H1 (cell line): ENCODE measurements at regions not wholly inside any gene's neighbourhood (a gene's known extent, or its start where the extent isn't known, plus 50 kb on each side); places are given as distances from the start of the nearest gene placed in this dataset.
A peak's percentile ranks its signal among the peaks of the same experiment; 100 is the strongest.

Experiments
- CTCF ChIA-PET: fragments of 300-600 bp; sonication (Branson Sonifier 250); formaldehyde crosslinking; loops from one replicate; lab custom pipeline; 2021; ENCODE audit not compliant: partially characterized antibody; lab: Charles Lee
- POLR2A ChIA-PET: fragments of 300-600 bp; sonication (Branson Sonifier 250); formaldehyde crosslinking; loops from one replicate; lab custom pipeline; 2021; ENCODE audit warnings: inconsistent platforms; ENCODE audit not compliant: partially characterized antibody; lab: Charles Lee
- DNase-seq, 2 experiments: peaks; one replicate each; pipeline versions ENCODE4 v3.0.0 to v3.0.0-alpha.2; 2010 to 2022; ENCODE audit warnings: low spot score in 2 of 2, low read depth in 1 of 2, mixed read lengths in 1 of 2
- FAIRE-seq: peaks from 2 replicates; lab custom pipeline; 2011; peaks lifted over from hg19 to GRCh38; lab: Jason Lieb, UNC
- H2AFZ ChIP-seq: 2 replicates; pipeline ENCODE4 v1.8.1; 2012; ENCODE audit warnings: low read length, inconsistent platforms
- H2AK5ac ChIP-seq: 2 replicates; pipeline ENCODE4 v1.6.1; 2013; ENCODE audit warnings: low read depth, low read length
- H2BK120ac ChIP-seq: replicated peaks from 2 replicates; pipeline ENCODE3; 2013; ENCODE audit warnings: low read depth, low read length, inconsistent platforms
- H2BK12ac ChIP-seq: 2 replicates; pipeline ENCODE4 v1.6.1; 2013; ENCODE audit warnings: low read depth, low read length
- H2BK15ac ChIP-seq: 2 replicates; pipeline ENCODE4 v1.6.1; 2013; ENCODE audit warnings: low read length
- H2BK20ac ChIP-seq: 2 replicates; pipeline ENCODE4 v1.6.1; 2013; ENCODE audit warnings: low read length
- H2BK5ac ChIP-seq: 2 replicates; pipeline ENCODE4 v1.6.1; 2013; ENCODE audit warnings: low read depth, low read length
- H3K14ac ChIP-seq: 2 replicates; pipeline ENCODE4 v1.6.1; 2013; ENCODE audit warnings: inconsistent platforms; ENCODE audit not compliant: insufficient read length
- H3K18ac ChIP-seq: 2 replicates; pipeline ENCODE4 v1.6.1; 2013; ENCODE audit warnings: low read length; ENCODE audit errors: extremely low read depth
- H3K23ac ChIP-seq: 2 replicates; pipeline ENCODE4 v1.6.1; 2013; ENCODE audit warnings: inconsistent platforms; ENCODE audit not compliant: insufficient read length
- H3K23me2 ChIP-seq: 2 replicates; pipeline ENCODE4 v1.6.1; 2013; ENCODE audit warnings: low read depth, low read length
- H3K27ac ChIP-seq: 2 replicates; pipeline ENCODE4 v1.6.1; 2011; ENCODE audit warnings: low read depth, low read length, inconsistent platforms
- H3K27me3 ChIP-seq, 4 experiments: replicated peaks in 1 of 4; 1 replicate in 1 of 4; 2 replicates in 3 of 4; pipeline versions ENCODE4 v1.6.1 to v1.8.1; 2011 to 2013; ENCODE audit warnings: low read length in 3 of 4, mild to moderate bottlenecking in 3 of 4, inconsistent platforms in 2 of 4, mixed read lengths in 2 of 4, moderate library complexity in 1 of 4; ENCODE audit not compliant: control insufficient read depth in 3 of 4, insufficient read depth in 3 of 4; ENCODE audit errors: extremely low read depth in 1 of 4
- H3K36me3 ChIP-seq, 4 experiments: 2 replicates each; pipeline versions ENCODE4 v1.6.1 to v1.8.1; 2011 to 2013; ENCODE audit warnings: mild to moderate bottlenecking in 4 of 4, low read length in 3 of 4, moderate library complexity in 2 of 4, control low read depth in 1 of 4, inconsistent platforms in 1 of 4; ENCODE audit not compliant: insufficient read depth in 4 of 4, control insufficient read depth in 2 of 4
- H3K4ac ChIP-seq: replicated peaks from 2 replicates; pipeline ENCODE3; 2013; ENCODE audit warnings: low read length, low read depth, mixed read lengths, inconsistent platforms; ENCODE audit not compliant: insufficient read length
- H3K4me1 ChIP-seq, 4 experiments: replicated peaks in 1 of 4; 1 replicate in 1 of 4; 2 replicates in 3 of 4; pipeline versions ENCODE4 v1.6.1 to v1.8.1; 2011 to 2013; ENCODE audit warnings: low read length in 3 of 4, inconsistent platforms in 2 of 4, mixed read lengths in 1 of 4; ENCODE audit not compliant: insufficient read depth in 4 of 4, control insufficient read depth in 3 of 4
- H3K4me2 ChIP-seq, 2 experiments: 2 replicates each; pipeline versions ENCODE4 v1.6.1 to v1.8.1; 2011 to 2013; ENCODE audit warnings: low read depth in 2 of 2, low read length in 2 of 2, control low read depth in 1 of 2, inconsistent platforms in 1 of 2, mild to moderate bottlenecking in 1 of 2; ENCODE audit not compliant: insufficient read depth in 1 of 2
- H3K4me3 ChIP-seq, 4 experiments: fragments of 200-600, 300-600 bp in 1 of 4; sonication (generic), shearing (Covaris generic), sonication (Bioruptor Twin) in 1 of 4; 2 replicates each; pipeline versions ENCODE4 v1.5.1 to v1.8.1; 2011 to 2016; ENCODE audit warnings: low read length in 4 of 4, low read depth in 3 of 4, control low read depth in 2 of 4, inconsistent platforms in 2 of 4, mild to moderate bottlenecking in 2 of 4, mixed read lengths in 1 of 4, moderate library complexity in 1 of 4; ENCODE audit not compliant: insufficient read depth in 2 of 4; ENCODE audit errors: extremely low read depth in 1 of 4
- H3K56ac ChIP-seq: replicated peaks from 2 replicates; pipeline ENCODE3; 2013; ENCODE audit warnings: low read depth, mild to moderate bottlenecking, mixed read lengths, low read length, inconsistent platforms; ENCODE audit not compliant: insufficient read length
- H3K79me1 ChIP-seq: 2 replicates; pipeline ENCODE4 v1.6.1; 2013; ENCODE audit warnings: low read depth, low read length, control low read depth
- H3K79me2 ChIP-seq, 2 experiments: 2 replicates each; pipeline versions ENCODE4 v1.6.1 to v1.8.1; 2012 to 2013; ENCODE audit warnings: low read length in 2 of 2, mild to moderate bottlenecking in 2 of 2, inconsistent platforms in 1 of 2; ENCODE audit not compliant: insufficient read depth in 2 of 2, control insufficient read depth in 1 of 2
- H3K9ac ChIP-seq, 4 experiments: replicated peaks in 1 of 4; 1 replicate in 1 of 4; 2 replicates in 3 of 4; pipeline versions ENCODE4 v1.6.1 to v1.8.1; 2011 to 2013; ENCODE audit warnings: low read depth in 3 of 4, low read length in 3 of 4, control low read depth in 2 of 4, mild to moderate bottlenecking in 2 of 4, moderate library complexity in 2 of 4, inconsistent platforms in 1 of 4; ENCODE audit errors: extremely low read depth in 1 of 4
- H3K9me3 ChIP-seq, 2 experiments: 2 replicates each; pipeline versions ENCODE4 v1.6.1 to v1.8.1; 2012 to 2013; ENCODE audit warnings: mild to moderate bottlenecking in 2 of 2, moderate library complexity in 2 of 2, control low read depth in 1 of 2, inconsistent platforms in 1 of 2, low read depth in 1 of 2, low read length in 1 of 2, mixed read lengths in 1 of 2; ENCODE audit not compliant: insufficient read depth in 2 of 2
- H4K20me1 ChIP-seq, 2 experiments: replicated peaks in 1 of 2; 2 replicates each; pipeline versions ENCODE3 to v1.8.1; 2011 to 2013; ENCODE audit warnings: inconsistent platforms in 2 of 2, low read length in 2 of 2, mild to moderate bottlenecking in 1 of 2; ENCODE audit not compliant: insufficient read depth in 2 of 2, control insufficient read depth in 1 of 2
- H4K5ac ChIP-seq: 2 replicates; pipeline ENCODE4 v1.6.1; 2013; ENCODE audit warnings: low read length, low read depth, mixed read lengths, inconsistent platforms; ENCODE audit not compliant: insufficient read length
- H4K8ac ChIP-seq: 2 replicates; pipeline ENCODE4 v1.8.0; 2013; ENCODE audit warnings: mild to moderate bottlenecking, moderate library complexity, low read length, inconsistent platforms; ENCODE audit not compliant: insufficient read depth; ENCODE audit errors: extremely low read depth
- H4K91ac ChIP-seq: replicated peaks from 2 replicates; pipeline ENCODE3; 2013; ENCODE audit warnings: low read length, mixed read lengths, inconsistent platforms; ENCODE audit not compliant: insufficient read length
- RAD21 ChIP-seq, 2 experiments: IDR thresholded peaks in 1 of 2; conservative IDR thresholded peaks in 1 of 2; 2 replicates each; pipeline ENCODE4 v1.6.1; 2011; ENCODE audit warnings: low read depth in 2 of 2, low read length in 2 of 2, improper control_type of control experiment in 1 of 2, inconsistent platforms in 1 of 2, mild to moderate bottlenecking in 1 of 2, moderate library complexity in 1 of 2
- SIN3A ChIP-seq, 2 experiments: IDR thresholded peaks in 1 of 2; conservative IDR thresholded peaks in 1 of 2; 2 replicates each; pipeline ENCODE4 v1.6.1; 2011 to 2012; ENCODE audit warnings: low read length in 2 of 2, improper control_type of control experiment in 1 of 2, low read depth in 1 of 2, mild to moderate bottlenecking in 1 of 2
- WGBS, 2 experiments: shearing (Covaris generic) in 1 of 2; methylation state at CpG; one replicate each; pipeline versions ENCODE4 v1.1.6 to v1.1.7; 2013 to 2015; ENCODE audit warnings: low lambda C conversion rate in 2 of 2, mixed read lengths in 2 of 2, inconsistent platforms in 1 of 2, low coverage in 1 of 2, missing lambda C conversion rate in 1 of 2; ENCODE audit not compliant: insufficient replicate concordance in 2 of 2, insufficient coverage in 1 of 2, insufficient read length in 1 of 2; ENCODE audit errors: extremely low coverage in 1 of 2, missing lambda C conversion rate in 1 of 2; 5-methylcytosine and 5-hydroxymethylcytosine counted together
- TF ChIP-seq, protein P1 (sequence below), 3 experiments: IDR thresholded peaks; 1 replicate in 2 of 3; 2 replicates in 1 of 3; pipeline versions ENCODE4 v1.5.1 to v1.6.1; 2011; ENCODE audit warnings: low read length in 3 of 3, mild to moderate bottlenecking in 3 of 3, inconsistent platforms in 2 of 3, low read depth in 1 of 3, moderate library complexity in 1 of 3; ENCODE audit not compliant: insufficient read depth in 1 of 3; ENCODE audit errors: control extremely low read depth in 1 of 3

DNA sequence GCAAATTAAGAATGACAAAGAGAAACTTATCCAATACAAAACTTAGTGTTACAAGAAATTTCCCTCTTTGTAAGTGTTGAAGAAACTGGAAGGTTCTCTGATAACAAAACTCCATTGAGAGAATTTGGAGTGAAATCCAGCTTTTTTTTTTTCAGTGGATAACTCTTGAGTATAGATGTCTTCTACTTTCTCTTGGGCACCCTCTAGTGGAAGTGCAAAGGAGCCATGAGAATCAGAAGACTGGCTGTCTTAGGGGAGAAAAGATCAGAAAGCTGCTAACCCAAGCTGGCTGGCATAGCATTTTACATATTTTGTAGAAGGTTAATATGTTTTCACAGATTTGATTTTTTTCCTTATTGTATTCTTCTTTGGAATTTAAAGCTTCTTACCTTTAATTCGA is 138.8 kb upstream of the SATB2 start:
- CTCF ChIA-PET = interaction anchor here (0.6 to 4.8 kb wide), 34 partner anchors 10 to 1328 kb away, joined by 3 to 31 read pairs (median 4); no protein-coding TSS in a partner anchor
- Histone ChIP-seq H2BK120ac (no peak overlapping the region), H3K23me2 (no peaks in the 10 kb centered on the region), H2BK12ac (no peak overlapping the region), H2AK5ac (no peak overlapping the region), H3K79me1 (no peaks in the 10 kb centered on the region), H3K4me3 (no peak overlapping the region), H2BK20ac (no peak overlapping the region), H3K27ac (no peak overlapping the region), H3K18ac (no peak overlapping the region), H4K91ac (no peak overlapping the region), H3K4ac (no peak overlapping the region), H3K9ac (no peak overlapping the region), H3K9me3 (no peaks in the 10 kb centered on the region), H3K79me2 (no peaks in the 10 kb centered on the region), H3K23ac (no peak overlapping the region), H3K4me1 (no peaks in the 10 kb centered on the region), H2AFZ (no peak overlapping the region), H2BK15ac (no peak overlapping the region), H2BK5ac (no peak overlapping the region), H4K5ac (no peak overlapping the region), H3K36me3 (no peaks in the 10 kb centered on the region), H4K20me1 (no peaks in the 10 kb centered on the region), H3K56ac (no peak overlapping the region), H4K8ac (no peak overlapping the region), H3K27me3 (no peaks in the 10 kb centered on the region), H3K4me2 (no peak overlapping the region), H3K14ac (no peak overlapping the region)
- FAIRE-seq (no peak), DNase-seq (no peak)
- TF ChIP-seq, protein P1, sequence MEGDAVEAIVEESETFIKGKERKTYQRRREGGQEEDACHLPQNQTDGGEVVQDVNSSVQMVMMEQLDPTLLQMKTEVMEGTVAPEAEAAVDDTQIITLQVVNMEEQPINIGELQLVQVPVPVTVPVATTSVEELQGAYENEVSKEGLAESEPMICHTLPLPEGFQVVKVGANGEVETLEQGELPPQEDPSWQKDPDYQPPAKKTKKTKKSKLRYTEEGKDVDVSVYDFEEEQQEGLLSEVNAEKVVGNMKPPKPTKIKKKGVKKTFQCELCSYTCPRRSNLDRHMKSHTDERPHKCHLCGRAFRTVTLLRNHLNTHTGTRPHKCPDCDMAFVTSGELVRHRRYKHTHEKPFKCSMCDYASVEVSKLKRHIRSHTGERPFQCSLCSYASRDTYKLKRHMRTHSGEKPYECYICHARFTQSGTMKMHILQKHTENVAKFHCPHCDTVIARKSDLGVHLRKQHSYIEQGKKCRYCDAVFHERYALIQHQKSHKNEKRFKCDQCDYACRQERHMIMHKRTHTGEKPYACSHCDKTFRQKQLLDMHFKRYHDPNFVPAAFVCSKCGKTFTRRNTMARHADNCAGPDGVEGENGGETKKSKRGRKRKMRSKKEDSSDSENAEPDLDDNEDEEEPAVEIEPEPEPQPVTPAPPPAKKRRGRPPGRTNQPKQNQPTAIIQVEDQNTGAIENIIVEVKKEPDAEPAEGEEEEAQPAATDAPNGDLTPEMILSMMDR (IDR thresholded peaks at IDR 0.05; ENCODE audit: control extremely low read depth in 1 of 3, insufficient read depth in 1 of 3, low read depth in 1 of 3, low read length in 3 of 3) = peak in 2 of 3 experiments; percentile 51 to 59; a peak in 3 of 4 replicates
- TF ChIP-seq SIN3A (conservative IDR thresholded peaks at IDR 0.05 in 1 of 2, IDR thresholded peaks at IDR 0.05 in 1 of 2; ENCODE audit: low read depth in 1 of 2, low read length in 2 of 2) = no peak
- TF ChIP-seq RAD21 (IDR thresholded peaks at IDR 0.05 in 1 of 2, conservative IDR thresholded peaks at IDR 0.05 in 1 of 2; ENCODE audit: low read depth in 2 of 2, low read length in 2 of 2) = peak; percentile 37 to 53; a peak in 3 of 4 replicates
- POLR2A ChIA-PET = interaction anchor here (0.7 kb wide), 1 partner anchor 9 kb away, joined by 4 read pairs; no protein-coding TSS in a partner anchor
- 39% methylated on average over 1 of the region's 1 CpG; no CpG with 5 or more reads in 1 of the 2 experiments for WGBS, 2 experiments
